Left ventricle myocardium inferior (tissue), 1 donor: ENCODE measurements at regions not wholly inside any gene's neighbourhood (a gene's known extent, or its start where the extent isn't known, plus 50 kb on each side); places are given as distances from the start of the nearest gene placed in this dataset.
A peak's percentile ranks its signal among the peaks of the same experiment; 100 is the strongest.

ENCODE experiments used
- DNase-seq: peaks from one replicate; pipeline ENCODE4 v3.0.0-alpha.2; 2020
- H3K27ac ChIP-seq: fragments of 200-600 bp; replicated peaks from 2 replicates; pipeline ENCODE4 v1.8.0; 2021
- H3K27me3 ChIP-seq: fragments of 200-600 bp; 2 replicates; pipeline ENCODE4 v1.8.0; 2021; ENCODE audit warnings: low read depth
- H3K36me3 ChIP-seq: fragments of 200-600 bp; 2 replicates; pipeline ENCODE4 v1.8.0; 2021
- H3K4me1 ChIP-seq: fragments of 200-600 bp; 2 replicates; pipeline ENCODE4 v1.8.0; 2021
- H3K4me3 ChIP-seq: fragments of 200-600 bp; 2 replicates; pipeline ENCODE4 v1.8.0; 2021; ENCODE audit warnings: mild to moderate bottlenecking, moderate library complexity
- H3K9me3 ChIP-seq: fragments of 200-600 bp; replicated peaks from 2 replicates; pipeline ENCODE4 v1.8.0; 2021
- intact Hi-C: fragments of 100-400 bp; cut with micrococcal nuclease; formaldehyde crosslinking; loops from one replicate; pipeline ENCODE4 v1.11.0; 2022
- TF ChIP-seq, protein P1 (sequence below): fragments of 200-600 bp; IDR thresholded peaks from 2 replicates; pipeline ENCODE4 v1.8.0; 2021; ENCODE audit warnings: antibody characterized with exemption, mild to moderate bottlenecking, borderline replicate concordance
- donor health status: DM: no; HTN: yes; CAD: no; lungs with severe emphysema.

DNA sequence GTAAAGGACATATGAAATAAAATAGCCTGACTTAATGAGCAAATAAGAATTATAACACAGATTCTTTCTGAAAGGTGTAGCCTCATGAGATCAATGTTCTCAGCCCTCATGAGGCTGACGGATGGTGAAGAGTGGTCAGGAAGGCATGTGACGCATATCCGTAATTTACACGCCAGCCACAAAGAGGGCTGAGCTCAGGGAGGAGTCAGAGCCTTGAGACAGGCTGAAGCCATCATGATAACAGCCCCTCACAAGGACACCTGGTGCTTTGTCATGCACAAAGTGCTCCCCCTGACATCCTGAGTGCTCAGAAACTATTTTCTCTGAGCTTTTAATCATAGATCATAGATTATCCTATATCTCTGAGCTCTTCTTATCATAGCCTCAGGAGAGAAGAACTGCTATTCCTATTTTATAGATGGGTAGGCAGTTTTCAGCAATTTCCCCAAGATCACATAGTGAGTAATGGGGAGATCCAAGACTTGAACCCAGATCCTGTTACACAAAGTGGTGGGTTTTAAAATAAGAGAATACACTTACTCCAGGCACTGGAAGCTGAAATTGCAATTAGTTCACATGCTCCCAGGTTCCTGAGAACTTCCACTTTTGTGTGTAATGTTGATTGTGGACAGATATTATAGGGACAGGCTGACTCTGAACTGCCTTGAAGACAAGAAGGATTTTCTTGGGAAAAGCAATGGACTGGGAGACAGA is 267.1 kb downstream of the RPLP1 start:
- no peak for DNase-seq
- intact Hi-C loops: no loop called here

DNA sequence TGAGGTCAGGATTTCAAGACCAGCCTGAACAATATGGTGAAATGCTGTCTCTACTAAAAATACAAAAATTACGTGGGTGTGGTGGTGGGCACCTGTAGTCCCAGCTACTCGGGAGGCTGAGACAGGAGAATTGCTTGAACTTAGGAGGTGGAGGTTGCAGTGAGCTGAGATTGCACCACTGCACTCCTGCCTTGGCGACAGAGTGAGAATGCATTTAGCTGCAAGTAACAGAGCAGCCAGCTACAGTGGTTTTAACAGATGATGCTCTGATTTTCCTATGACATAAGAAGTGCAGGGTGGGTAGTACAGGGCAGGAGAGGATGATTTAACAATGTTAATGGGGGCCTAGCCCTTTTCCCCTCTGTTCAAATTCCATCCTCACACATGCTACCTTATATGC is 267.9 kb downstream of the RPLP1 start:
- H3K27me3 ChIP-seq: peaks cover 91% of the 10 kb centered on the region
- no peak for DNase-seq
- no peak overlapping the region for H3K4me3 ChIP-seq
- no peak overlapping the region for H3K27ac ChIP-seq
- H3K36me3 ChIP-seq: no peaks in the 10 kb centered on the region
- TF ChIP-seq, protein P1, sequence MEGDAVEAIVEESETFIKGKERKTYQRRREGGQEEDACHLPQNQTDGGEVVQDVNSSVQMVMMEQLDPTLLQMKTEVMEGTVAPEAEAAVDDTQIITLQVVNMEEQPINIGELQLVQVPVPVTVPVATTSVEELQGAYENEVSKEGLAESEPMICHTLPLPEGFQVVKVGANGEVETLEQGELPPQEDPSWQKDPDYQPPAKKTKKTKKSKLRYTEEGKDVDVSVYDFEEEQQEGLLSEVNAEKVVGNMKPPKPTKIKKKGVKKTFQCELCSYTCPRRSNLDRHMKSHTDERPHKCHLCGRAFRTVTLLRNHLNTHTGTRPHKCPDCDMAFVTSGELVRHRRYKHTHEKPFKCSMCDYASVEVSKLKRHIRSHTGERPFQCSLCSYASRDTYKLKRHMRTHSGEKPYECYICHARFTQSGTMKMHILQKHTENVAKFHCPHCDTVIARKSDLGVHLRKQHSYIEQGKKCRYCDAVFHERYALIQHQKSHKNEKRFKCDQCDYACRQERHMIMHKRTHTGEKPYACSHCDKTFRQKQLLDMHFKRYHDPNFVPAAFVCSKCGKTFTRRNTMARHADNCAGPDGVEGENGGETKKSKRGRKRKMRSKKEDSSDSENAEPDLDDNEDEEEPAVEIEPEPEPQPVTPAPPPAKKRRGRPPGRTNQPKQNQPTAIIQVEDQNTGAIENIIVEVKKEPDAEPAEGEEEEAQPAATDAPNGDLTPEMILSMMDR: no peak
- intact Hi-C loops: no loop called here
- no peaks in the 10 kb centered on the region for H3K4me1 ChIP-seq
- no peaks in the 10 kb centered on the region for H3K9me3 ChIP-seq

More for the DNA sequence above, 267.1 kb downstream of the RPLP1 start:
- H3K4me1 ChIP-seq: no peaks in the 10 kb centered on the region
- H3K4me3 ChIP-seq: no peak overlapping the region
- H3K36me3 ChIP-seq: no peaks in the 10 kb centered on the region
- TF ChIP-seq, protein P1: no peak
- no peaks in the 10 kb centered on the region for H3K9me3 ChIP-seq
- H3K27me3 ChIP-seq: peaks cover 88% of the 10 kb centered on the region
- H3K27ac ChIP-seq: no peak overlapping the region

GRCh38 chr15:69722924-69723323 is 270.3 kb downstream of the RPLP1 start:
- H3K4me3 ChIP-seq: no peak overlapping the region
- no peaks in the 10 kb centered on the region for H3K4me1 ChIP-seq
- TF ChIP-seq, protein P1: no peak
- H3K36me3 ChIP-seq: no peaks in the 10 kb centered on the region
- no peak for DNase-seq
- H3K9me3 ChIP-seq: no peaks in the 10 kb centered on the region
- intact Hi-C loops: no loop called here
- peaks cover 88% of the 10 kb centered on the region for H3K27me3 ChIP-seq
- no peak overlapping the region for H3K27ac ChIP-seq

- intact Hi-C loops: no loop called here
Observed at GRCh38 chr15:69723404-69724096, 270.9 kb downstream of the RPLP1 start.

DNA sequence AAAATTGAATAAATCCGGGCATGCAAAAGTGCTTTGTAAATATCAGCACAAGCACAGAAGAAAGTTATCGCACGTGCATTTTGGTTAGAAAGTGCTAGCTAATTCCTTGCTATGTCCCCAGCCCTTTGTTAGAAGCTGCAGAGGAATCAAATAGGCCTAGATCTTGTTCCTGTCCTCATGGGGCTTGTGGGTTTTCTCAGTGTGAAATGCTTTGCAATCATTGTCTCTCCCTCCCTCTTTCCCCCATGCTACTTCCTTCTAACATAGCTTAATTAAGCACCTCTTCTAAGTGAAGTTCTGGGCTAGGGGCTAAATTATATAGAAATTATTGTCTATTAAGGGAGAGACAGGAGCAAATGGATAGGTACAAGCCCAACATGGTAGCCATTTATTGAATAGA is 271.7 kb downstream of the RPLP1 start:
- TF ChIP-seq, protein P1: no peak
- no peak overlapping the region for H3K27ac ChIP-seq
- H3K4me1 ChIP-seq: no peaks in the 10 kb centered on the region
- H3K9me3 ChIP-seq: no peaks in the 10 kb centered on the region
- H3K4me3 ChIP-seq: no peak overlapping the region
- intact Hi-C loops: no loop called here
- peaks cover 89% of the 10 kb centered on the region for H3K27me3 ChIP-seq
- no peak for DNase-seq
- H3K36me3 ChIP-seq: no peaks in the 10 kb centered on the region

More at GRCh38 chr15:69723404-69724096, 270.9 kb downstream of the RPLP1 start:
- Histone ChIP-seq H3K27ac (no peak overlapping the region), H3K4me1 (no peaks in the 10 kb centered on the region), H3K36me3 (no peaks in the 10 kb centered on the region), H3K4me3 (no peak overlapping the region), H3K9me3 (no peaks in the 10 kb centered on the region), H3K27me3 (peaks cover 89% of the 10 kb centered on the region)
- peak; percentile 25 for DNase-seq
- TF ChIP-seq, protein P1: no peak
